ENCODE measurements at regions not wholly inside any gene's neighbourhood (a gene's known extent, or its start where the extent isn't known, plus 50 kb on each side); places are given as distances from the start of the nearest gene placed in this dataset.

- intact Hi-C loops (cut with micrococcal nuclease): no loop called here
Measured at GRCh38 chr2:15763822-15764682, 172.4 kb downstream of the DDX1 start.

GRCh38 chr2:15764683-15765011 is 173.0 kb downstream of the DDX1 start:
- intact Hi-C loops (cut with micrococcal nuclease): no loop called here

GRCh38 chr2:15765211-15765610 is 173.5 kb downstream of the DDX1 start:
- intact Hi-C loops (cut with micrococcal nuclease): no loop called here

- intact Hi-C loops (cut with micrococcal nuclease): no loop called here
Measured at GRCh38 chr2:15765686-15766302, 174.1 kb downstream of the DDX1 start.

GRCh38 chr2:15766303-15766861 is 174.0 kb upstream of the MYCN start:
- intact Hi-C loops (cut with micrococcal nuclease): no loop called here

GRCh38 chr2:15766911-15767597 is 173.3 kb upstream of the MYCN start:
- intact Hi-C loops (cut with micrococcal nuclease): no loop called here

GRCh38 chr2:15767679-15768078 is 172.7 kb upstream of the MYCN start:
- intact Hi-C loops (cut with micrococcal nuclease): no loop called here

- intact Hi-C loops (cut with micrococcal nuclease): no loop called here
Measured at GRCh38 chr2:15768142-15768541, 172.2 kb upstream of the MYCN start.

GRCh38 chr2:15768615-15769014 is 171.7 kb upstream of the MYCN start:
- intact Hi-C loops (cut with micrococcal nuclease): no loop called here

GRCh38 chr2:15769235-15769634 is 171.1 kb upstream of the MYCN start:
- intact Hi-C loops (cut with micrococcal nuclease): no loop called here

- intact Hi-C loops (cut with micrococcal nuclease): no loop called here
Measured at GRCh38 chr2:15769676-15770547, 170.4 kb upstream of the MYCN start.

GRCh38 chr2:15770606-15771005 is 169.7 kb upstream of the MYCN start:
- intact Hi-C loops (cut with micrococcal nuclease): no loop called here

GRCh38 chr2:15771124-15771523 is 169.2 kb upstream of the MYCN start:
- intact Hi-C loops (cut with micrococcal nuclease): no loop called here

GRCh38 chr2:15772086-15772595 is 168.2 kb upstream of the MYCN start:
- intact Hi-C loops (cut with micrococcal nuclease): no loop called here

- intact Hi-C loops (cut with micrococcal nuclease): no loop called here
Measured at GRCh38 chr2:15772681-15773080, 167.7 kb upstream of the MYCN start.

GRCh38 chr2:15773204-15773603 is 167.1 kb upstream of the MYCN start:
- intact Hi-C loops (cut with micrococcal nuclease): no loop called here

GRCh38 chr2:15773846-15774245 is 166.5 kb upstream of the MYCN start:
- intact Hi-C loops (cut with micrococcal nuclease): no loop called here

- intact Hi-C loops (cut with micrococcal nuclease): no loop called here
Measured at GRCh38 chr2:15775753-15776628, 164.4 kb upstream of the MYCN start.

GRCh38 chr2:15776629-15776919 is 163.8 kb upstream of the MYCN start:
- intact Hi-C loops (cut with micrococcal nuclease): no loop called here

GRCh38 chr2:15776992-15777702 is 163.2 kb upstream of the MYCN start:
- intact Hi-C loops (cut with micrococcal nuclease): no loop called here
